Lower leg skin (tissue), 4 donors: ENCODE measurements at regions not wholly inside any gene's neighbourhood (a gene's known extent, or its start where the extent isn't known, plus 50 kb on each side); places are given as distances from the start of the nearest gene placed in this dataset.

Experiments
- DNase-seq, 2 donors: peaks; one replicate each; pipeline ENCODE4 v3.0.0-alpha.2; 2019; ENCODE audit warnings: low spot score in 2 of 2
- H3K4me3 ChIP-seq: fragments of 200-600 bp; sonication (generic); 2 replicates; pipeline ENCODE4 v1.5.1; 2017; ENCODE audit warnings: mild to moderate bottlenecking, low read depth; ENCODE audit not compliant: poor library complexity, severe bottlenecking
- POLR2A ChIP-seq, 2 donors: fragments of 450-650 bp; IDR thresholded peaks; one replicate each; pipeline ENCODE4 v1.6.1; 2016 to 2017; ENCODE audit warnings: antibody characterized with exemption in 2 of 2, mild to moderate bottlenecking in 1 of 2, moderate library complexity in 1 of 2
- WGBS, 2 donors: methylation state at CpG; one replicate each; pipeline ENCODE4 v1.1.5; 2018; 5-methylcytosine and 5-hydroxymethylcytosine counted together
- intact Hi-C: fragments of 100-400 bp; cut with DNase I; formaldehyde crosslinking; loops from one replicate; pipeline ENCODE4 v1.15.0; 2023; ENCODE audit warnings: low total_unique reads
- TF ChIP-seq, protein P1 (sequence below), 3 donors: fragments of 450-650 bp; IDR thresholded peaks; one replicate each; pipeline ENCODE4 v1.5.1; 2016; ENCODE audit warnings: antibody characterized with exemption in 3 of 3, mild to moderate bottlenecking in 3 of 3, moderate library complexity in 2 of 3

DNA sequence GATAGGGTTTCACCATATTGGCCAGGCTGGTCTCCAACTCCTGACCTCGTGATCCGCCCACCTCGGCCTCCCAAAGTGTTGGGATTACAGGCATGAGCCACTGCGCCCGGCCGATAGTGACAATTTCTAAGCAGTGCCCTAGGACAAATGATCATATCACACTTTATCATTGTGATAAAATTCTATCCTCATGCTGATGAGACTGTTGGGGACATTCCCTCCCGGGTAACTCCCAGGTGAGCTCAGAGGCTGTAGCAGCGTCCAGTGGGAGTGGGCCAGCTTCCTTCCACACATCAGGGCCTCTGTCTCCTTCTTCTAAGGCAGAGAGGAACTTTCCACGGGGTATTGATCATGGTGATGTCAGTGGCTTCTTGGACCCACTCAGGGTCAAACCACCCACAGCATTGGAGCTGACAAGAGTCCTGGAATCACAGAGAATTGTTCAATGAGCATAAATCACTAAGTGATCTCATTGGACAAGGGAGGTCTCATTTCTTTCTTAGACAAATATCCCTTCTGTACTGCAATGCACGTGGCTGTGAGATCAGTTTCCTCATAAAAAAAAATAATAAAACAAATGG, 256.1 kb downstream of the KLF6 start:
- intact Hi-C loops, result no loop called here
- whole genome bisulfite sequencing, 2 donors, result 84 to 85% methylated on average over 10 of the region's 10 CpGs
- H3K4me3 ChIP-seq, result no peak overlapping the region
- DNase-seq, result no peak
- TF ChIP-seq, protein P1, sequence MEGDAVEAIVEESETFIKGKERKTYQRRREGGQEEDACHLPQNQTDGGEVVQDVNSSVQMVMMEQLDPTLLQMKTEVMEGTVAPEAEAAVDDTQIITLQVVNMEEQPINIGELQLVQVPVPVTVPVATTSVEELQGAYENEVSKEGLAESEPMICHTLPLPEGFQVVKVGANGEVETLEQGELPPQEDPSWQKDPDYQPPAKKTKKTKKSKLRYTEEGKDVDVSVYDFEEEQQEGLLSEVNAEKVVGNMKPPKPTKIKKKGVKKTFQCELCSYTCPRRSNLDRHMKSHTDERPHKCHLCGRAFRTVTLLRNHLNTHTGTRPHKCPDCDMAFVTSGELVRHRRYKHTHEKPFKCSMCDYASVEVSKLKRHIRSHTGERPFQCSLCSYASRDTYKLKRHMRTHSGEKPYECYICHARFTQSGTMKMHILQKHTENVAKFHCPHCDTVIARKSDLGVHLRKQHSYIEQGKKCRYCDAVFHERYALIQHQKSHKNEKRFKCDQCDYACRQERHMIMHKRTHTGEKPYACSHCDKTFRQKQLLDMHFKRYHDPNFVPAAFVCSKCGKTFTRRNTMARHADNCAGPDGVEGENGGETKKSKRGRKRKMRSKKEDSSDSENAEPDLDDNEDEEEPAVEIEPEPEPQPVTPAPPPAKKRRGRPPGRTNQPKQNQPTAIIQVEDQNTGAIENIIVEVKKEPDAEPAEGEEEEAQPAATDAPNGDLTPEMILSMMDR (IDR thresholded peaks at IDR 0.05), result no peak
- no peak for TF ChIP-seq POLR2A (IDR thresholded peaks at IDR 0.05)

GRCh38 chr10:3528271-3528670, 256.7 kb downstream of the KLF6 start:
- no peak for DNase-seq
- intact Hi-C loops, result no loop called here
- no peak overlapping the region for H3K4me3 ChIP-seq
- TF ChIP-seq, protein P1 (IDR thresholded peaks at IDR 0.05), result no peak
- no peak for TF ChIP-seq POLR2A (IDR thresholded peaks at IDR 0.05)
- WGBS, 2 donors, result 34 to 47% methylated on average over 3 of the region's 3 CpGs

- TF ChIP-seq POLR2A (IDR thresholded peaks at IDR 0.05), result no peak
- TF ChIP-seq, protein P1 (IDR thresholded peaks at IDR 0.05), result no peak
- 43 to 46% methylated on average over 5 of the region's 5 CpGs for WGBS, 2 donors
- intact Hi-C loops, result no loop called here
Measured at GRCh38 chr10:3527869-3528268, 257.1 kb downstream of the KLF6 start.

DNA sequence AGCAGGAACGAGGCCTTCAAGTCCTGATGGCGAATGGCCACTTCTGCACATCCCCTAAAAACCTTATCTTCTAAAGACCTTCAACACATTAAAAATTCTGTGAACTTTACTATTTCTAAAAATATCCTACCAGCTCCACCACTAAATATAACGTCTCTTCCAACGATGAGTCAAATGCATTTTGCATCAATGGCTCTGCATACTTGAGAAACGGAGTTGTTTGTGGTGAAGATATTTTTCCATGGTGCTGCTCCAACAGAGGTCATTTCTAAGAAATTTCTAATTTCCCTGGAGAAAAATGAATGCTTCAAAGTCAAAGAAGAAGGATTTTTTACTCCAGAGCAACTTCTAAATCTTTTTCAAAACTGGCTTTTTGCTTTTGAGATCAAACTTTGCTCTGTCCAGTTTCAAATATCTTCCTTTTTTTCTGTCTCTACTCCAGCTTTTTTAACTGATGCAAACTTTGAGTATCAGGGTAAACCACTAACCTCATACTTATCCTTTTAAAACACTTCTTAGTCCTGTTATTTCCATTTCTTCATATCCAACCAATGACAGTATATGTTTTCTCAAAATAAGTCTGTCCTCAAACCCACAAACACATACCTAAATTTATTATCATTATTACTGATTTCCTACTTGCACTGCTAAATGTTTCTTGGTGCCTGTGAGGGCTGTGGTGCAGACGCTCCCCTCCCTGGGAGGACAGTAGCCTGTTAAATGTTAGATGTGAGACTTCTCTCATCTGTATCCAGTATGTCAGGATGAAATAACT, 258.1 kb downstream of the KLF6 start:
- no peak overlapping the region for H3K4me3 ChIP-seq
- TF ChIP-seq, protein P1 (IDR thresholded peaks at IDR 0.05), result no peak
- no peak for TF ChIP-seq POLR2A (IDR thresholded peaks at IDR 0.05)
- DNase-seq, result no peak
- WGBS, 2 donors, result 51 to 63% methylated on average over 6 of the region's 6 CpGs
- intact Hi-C loops, result no loop called here

More at GRCh38 chr10:3527869-3528268, 257.1 kb downstream of the KLF6 start:
- no peak for DNase-seq
- no peak overlapping the region for H3K4me3 ChIP-seq

DNA sequence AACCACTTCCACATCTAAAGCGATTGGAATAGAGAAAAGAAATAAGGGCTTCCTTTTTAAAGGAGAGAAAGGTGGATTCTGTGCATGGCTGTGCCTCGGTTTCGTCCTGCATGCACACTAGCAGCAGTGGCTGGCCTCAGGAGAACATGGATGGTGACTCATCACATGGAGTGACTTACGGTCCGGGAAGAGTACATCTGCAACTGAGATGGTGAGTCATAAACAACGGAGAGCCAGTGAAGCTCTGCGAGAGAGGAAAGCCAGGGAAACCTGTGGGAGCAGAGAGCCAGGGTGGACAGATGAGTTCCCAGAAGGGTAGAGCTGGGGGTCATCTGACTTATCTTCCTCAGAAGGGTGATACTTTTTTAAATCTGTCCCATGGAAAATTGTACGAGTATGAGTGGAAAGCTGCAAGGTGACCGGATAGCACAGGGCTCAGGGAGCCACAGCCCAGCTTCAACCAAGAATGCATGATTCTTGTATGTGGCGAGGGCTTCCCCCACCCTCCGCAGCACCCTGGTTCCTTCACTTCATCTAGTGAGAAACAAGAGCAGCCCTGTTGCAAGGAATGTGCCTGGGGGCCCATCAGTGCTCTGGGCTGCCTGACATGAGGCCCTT, 259.1 kb downstream of the KLF6 start:
- 48 to 53% methylated on average over 11 of the region's 11 CpGs for WGBS, 2 donors
- TF ChIP-seq POLR2A (IDR thresholded peaks at IDR 0.05), result no peak
- TF ChIP-seq, protein P1 (IDR thresholded peaks at IDR 0.05), result no peak
- H3K4me3 ChIP-seq, result no peak overlapping the region
- peak in 1 of 2 donors; percentile 68 for DNase-seq
- intact Hi-C loops, result no loop called here
